AG10803 (cell line): ENCODE measurements at regions not wholly inside any gene's neighbourhood (a gene's known extent, or its start where the extent isn't known, plus 50 kb on each side); places are given as distances from the start of the nearest gene placed in this dataset.

ENCODE experiments used
- DNase-seq: peaks from one replicate; pipeline ENCODE4 v3.0.0; 2010; ENCODE audit warnings: low read depth
- H3K4me3 ChIP-seq: 2 replicates; pipeline ENCODE4 v1.5.1; 2011; ENCODE audit warnings: mild to moderate bottlenecking, low read length, control low read depth
- TF ChIP-seq, protein P1 (sequence below): conservative IDR thresholded peaks from 2 replicates; pipeline ENCODE4 v1.5.1; 2011; ENCODE audit warnings: mild to moderate bottlenecking, low read length, control low read depth, inconsistent platforms

DNA sequence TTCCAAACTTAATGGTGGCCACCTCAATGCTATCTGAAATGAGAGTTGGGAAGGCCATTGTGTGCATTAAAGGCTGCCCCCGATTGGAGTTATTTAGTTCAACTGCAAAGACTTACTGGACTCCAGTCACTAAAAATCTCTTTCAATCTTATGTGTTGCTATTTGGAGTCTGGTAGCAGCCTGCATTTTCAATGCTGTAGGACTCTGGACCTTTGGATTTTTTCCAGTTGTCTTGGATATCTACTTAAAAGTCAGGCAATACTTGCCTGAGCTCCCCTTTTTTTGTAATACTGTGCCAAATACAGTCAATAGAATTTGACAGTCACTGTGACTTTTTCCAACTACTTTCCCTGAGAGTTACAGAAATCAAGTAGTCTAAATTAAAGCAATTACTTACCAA is 281.9 kb downstream of the TRIB2 start:
- DNase-seq, result no peak
- no peak overlapping the region for H3K4me3 ChIP-seq
- TF ChIP-seq, protein P1, sequence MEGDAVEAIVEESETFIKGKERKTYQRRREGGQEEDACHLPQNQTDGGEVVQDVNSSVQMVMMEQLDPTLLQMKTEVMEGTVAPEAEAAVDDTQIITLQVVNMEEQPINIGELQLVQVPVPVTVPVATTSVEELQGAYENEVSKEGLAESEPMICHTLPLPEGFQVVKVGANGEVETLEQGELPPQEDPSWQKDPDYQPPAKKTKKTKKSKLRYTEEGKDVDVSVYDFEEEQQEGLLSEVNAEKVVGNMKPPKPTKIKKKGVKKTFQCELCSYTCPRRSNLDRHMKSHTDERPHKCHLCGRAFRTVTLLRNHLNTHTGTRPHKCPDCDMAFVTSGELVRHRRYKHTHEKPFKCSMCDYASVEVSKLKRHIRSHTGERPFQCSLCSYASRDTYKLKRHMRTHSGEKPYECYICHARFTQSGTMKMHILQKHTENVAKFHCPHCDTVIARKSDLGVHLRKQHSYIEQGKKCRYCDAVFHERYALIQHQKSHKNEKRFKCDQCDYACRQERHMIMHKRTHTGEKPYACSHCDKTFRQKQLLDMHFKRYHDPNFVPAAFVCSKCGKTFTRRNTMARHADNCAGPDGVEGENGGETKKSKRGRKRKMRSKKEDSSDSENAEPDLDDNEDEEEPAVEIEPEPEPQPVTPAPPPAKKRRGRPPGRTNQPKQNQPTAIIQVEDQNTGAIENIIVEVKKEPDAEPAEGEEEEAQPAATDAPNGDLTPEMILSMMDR, result no peak

GRCh38 chr2:13000664-13001363 is 284.1 kb downstream of the TRIB2 start:
- DNase-seq, result no peak
- TF ChIP-seq, protein P1, result no peak
- H3K4me3 ChIP-seq, result no peak overlapping the region

- H3K4me3 ChIP-seq, result no peak overlapping the region
- no peak for DNase-seq
- TF ChIP-seq, protein P1, result no peak
These were observed 284.7 kb downstream of the TRIB2 start for GRCh38 chr2:13001408-13001807.

- no peak overlapping the region for H3K4me3 ChIP-seq
- TF ChIP-seq, protein P1, result no peak
- DNase-seq, result no peak
These were observed 286.0 kb downstream of the TRIB2 start for GRCh38 chr2:13002536-13003331.

- DNase-seq, result no peak
- TF ChIP-seq, protein P1, result no peak
- no peak overlapping the region for H3K4me3 ChIP-seq
These were observed 286.8 kb downstream of the TRIB2 start for GRCh38 chr2:13003500-13003899.

GRCh38 chr2:13005048-13005447 is 288.3 kb downstream of the TRIB2 start:
- DNase-seq, result no peak
- TF ChIP-seq, protein P1, result no peak
- H3K4me3 ChIP-seq, result no peak overlapping the region
